T1000 (cell line): ENCODE measurements at regions not wholly inside any gene's neighbourhood (a gene's known extent, or its start where the extent isn't known, plus 50 kb on each side); places are given as distances from the start of the nearest gene placed in this dataset.
"Not testable (repeated sequence)": the region's sequence is repeated elsewhere in the genome, so short reads cannot be mapped to it uniquely, and the experiment has no call there.

Source experiments
- DNase-seq: peaks from one replicate; lab custom pipeline; 2025; ENCODE audit warnings: mixed read lengths; lab: John Stamatoyannopoulos, UW

GRCh38 chr7:106523482-106523881 lies 137.5 kb downstream of the CCDC71L start:
- no peak for DNase-seq

- no peak for DNase-seq
These were observed 138.3 kb downstream of the CCDC71L start for GRCh38 chr7:106522696-106523095.

GRCh38 chr7:106521541-106521940 lies 139.4 kb downstream of the CCDC71L start:
- DNase-seq = no peak

GRCh38 chr7:106520962-106521514 lies 139.9 kb downstream of the CCDC71L start:
- no peak for DNase-seq

GRCh38 chr7:106518967-106519366 lies 142.0 kb downstream of the CCDC71L start:
- no peak for DNase-seq

GRCh38 chr7:106518239-106518638 lies 142.7 kb downstream of the CCDC71L start:
- no peak for DNase-seq

- DNase-seq = no peak
These were observed 143.4 kb downstream of the CCDC71L start for GRCh38 chr7:106517508-106517907.

GRCh38 chr7:106515321-106515720 lies 145.6 kb downstream of the CCDC71L start:
- DNase-seq = no peak

- no peak for DNase-seq
These were observed 146.1 kb downstream of the CCDC71L start for GRCh38 chr7:106514881-106515280.

GRCh38 chr7:106512217-106512616 lies 148.7 kb downstream of the CCDC71L start:
- no peak for DNase-seq

GRCh38 chr7:106504645-106505044 lies 156.3 kb downstream of the CCDC71L start:
- no peak for DNase-seq

GRCh38 chr7:106504207-106504606 lies 156.8 kb downstream of the CCDC71L start:
- DNase-seq = no peak

GRCh38 chr7:106503626-106504025 lies 157.3 kb downstream of the CCDC71L start:
- no peak for DNase-seq

- DNase-seq = no peak
These were observed 159.1 kb downstream of the CCDC71L start for GRCh38 chr7:106501605-106502580.

- no peak for DNase-seq
These were observed 161.1 kb downstream of the CCDC71L start for GRCh38 chr7:106499897-106500296.

GRCh38 chr7:106498005-106498404 lies 163.0 kb downstream of the CCDC71L start:
- not testable (repeated sequence) for DNase-seq

GRCh38 chr7:106493041-106493731 lies 167.8 kb downstream of the CCDC71L start:
- no peak for DNase-seq

GRCh38 chr7:106488465-106488864 lies 172.5 kb downstream of the CCDC71L start:
- no peak for DNase-seq

GRCh38 chr7:106487892-106488291 lies 173.1 kb downstream of the CCDC71L start:
- no peak for DNase-seq

- no peak for DNase-seq
These were observed 174.6 kb downstream of the CCDC71L start for GRCh38 chr7:106486331-106486730.

GRCh38 chr7:106485919-106486318 lies 175.0 kb downstream of the CCDC71L start:
- DNase-seq = no peak

- no peak for DNase-seq
These were observed 175.9 kb downstream of the CCDC71L start for GRCh38 chr7:106485031-106485551.
